ENCODE measurements at regions not wholly inside any gene's neighbourhood (a gene's known extent, or its start where the extent isn't known, plus 50 kb on each side); places are given as distances from the start of the nearest gene placed in this dataset.

GRCh38 chr13:99896369-99897075, 75.0 kb downstream of the ZIC5 start:
- no peak overlapping the region for H3K4me3 Mint-ChIP-seq (ENCODE audit: low read depth)
- DNase-seq (ENCODE audit: low spot score, unreplicated experiment): no peak
- peaks cover 2% of the 10 kb centered on the region for H3K36me3 Mint-ChIP-seq (ENCODE audit: insufficient read depth)
- H3K9me3 Mint-ChIP-seq (ENCODE audit: low read depth): no peaks in the 10 kb centered on the region
- TF ChIP-seq, protein P1, sequence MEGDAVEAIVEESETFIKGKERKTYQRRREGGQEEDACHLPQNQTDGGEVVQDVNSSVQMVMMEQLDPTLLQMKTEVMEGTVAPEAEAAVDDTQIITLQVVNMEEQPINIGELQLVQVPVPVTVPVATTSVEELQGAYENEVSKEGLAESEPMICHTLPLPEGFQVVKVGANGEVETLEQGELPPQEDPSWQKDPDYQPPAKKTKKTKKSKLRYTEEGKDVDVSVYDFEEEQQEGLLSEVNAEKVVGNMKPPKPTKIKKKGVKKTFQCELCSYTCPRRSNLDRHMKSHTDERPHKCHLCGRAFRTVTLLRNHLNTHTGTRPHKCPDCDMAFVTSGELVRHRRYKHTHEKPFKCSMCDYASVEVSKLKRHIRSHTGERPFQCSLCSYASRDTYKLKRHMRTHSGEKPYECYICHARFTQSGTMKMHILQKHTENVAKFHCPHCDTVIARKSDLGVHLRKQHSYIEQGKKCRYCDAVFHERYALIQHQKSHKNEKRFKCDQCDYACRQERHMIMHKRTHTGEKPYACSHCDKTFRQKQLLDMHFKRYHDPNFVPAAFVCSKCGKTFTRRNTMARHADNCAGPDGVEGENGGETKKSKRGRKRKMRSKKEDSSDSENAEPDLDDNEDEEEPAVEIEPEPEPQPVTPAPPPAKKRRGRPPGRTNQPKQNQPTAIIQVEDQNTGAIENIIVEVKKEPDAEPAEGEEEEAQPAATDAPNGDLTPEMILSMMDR (IDR thresholded peaks at IDR 0.05; ENCODE audit: unreplicated experiment): no peak
- H3K27me3 Mint-ChIP-seq: peaks cover 81% of the 10 kb centered on the region
- H3K4me1 Mint-ChIP-seq (ENCODE audit: low read depth): peaks cover 3% of the 10 kb centered on the region
- H3K27ac Mint-ChIP-seq: no peak overlapping the region

GRCh38 chr13:99895444-99896368, 75.9 kb downstream of the ZIC5 start:
- Mint-ChIP-seq H3K36me3 (ENCODE audit: insufficient read depth) (peaks cover 2% of the 10 kb centered on the region), H3K27ac (no peak overlapping the region), H3K27me3 (peaks cover 86% of the 10 kb centered on the region), H3K4me3 (ENCODE audit: low read depth) (peak overlapping the region; percentile 25), H3K9me3 (ENCODE audit: low read depth) (no peaks in the 10 kb centered on the region), H3K4me1 (ENCODE audit: low read depth) (peaks cover 3% of the 10 kb centered on the region)
- DNase-seq (ENCODE audit: low spot score, unreplicated experiment): no peak
- TF ChIP-seq, protein P1 (IDR thresholded peaks at IDR 0.05; ENCODE audit: unreplicated experiment): no peak

DNA sequence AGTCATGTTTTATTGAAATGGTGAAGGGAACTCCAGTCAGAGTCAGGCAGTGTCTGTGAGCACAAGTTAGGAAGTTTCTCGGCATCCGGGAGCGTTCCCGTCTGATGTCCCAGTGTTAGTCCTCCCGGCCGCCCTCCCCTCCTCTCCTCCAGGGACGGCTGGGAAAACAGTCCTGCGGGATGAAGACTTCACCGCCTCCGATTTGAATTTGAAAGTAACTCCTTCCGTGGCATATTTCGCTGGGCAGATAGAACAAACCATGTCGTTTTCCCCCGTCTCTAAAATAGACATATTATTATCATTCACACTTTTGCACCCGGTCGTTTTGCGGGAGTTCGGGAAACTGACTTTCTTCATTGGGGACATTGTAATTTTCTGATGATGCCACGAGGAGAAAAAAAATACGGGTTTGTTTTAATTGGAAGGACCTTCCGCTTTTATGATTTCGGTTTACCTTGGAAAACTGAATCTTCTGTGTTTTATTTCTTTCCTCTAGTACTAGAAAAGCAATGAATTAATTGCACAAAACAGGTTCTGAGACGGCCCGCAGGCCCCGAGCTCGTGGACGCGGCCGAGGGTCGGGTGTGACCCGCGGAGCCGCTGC, 76.6 kb downstream of the ZIC5 start:
- H3K27ac Mint-ChIP-seq: no peak overlapping the region
- H3K27me3 Mint-ChIP-seq: peaks cover 82% of the 10 kb centered on the region

DNA sequence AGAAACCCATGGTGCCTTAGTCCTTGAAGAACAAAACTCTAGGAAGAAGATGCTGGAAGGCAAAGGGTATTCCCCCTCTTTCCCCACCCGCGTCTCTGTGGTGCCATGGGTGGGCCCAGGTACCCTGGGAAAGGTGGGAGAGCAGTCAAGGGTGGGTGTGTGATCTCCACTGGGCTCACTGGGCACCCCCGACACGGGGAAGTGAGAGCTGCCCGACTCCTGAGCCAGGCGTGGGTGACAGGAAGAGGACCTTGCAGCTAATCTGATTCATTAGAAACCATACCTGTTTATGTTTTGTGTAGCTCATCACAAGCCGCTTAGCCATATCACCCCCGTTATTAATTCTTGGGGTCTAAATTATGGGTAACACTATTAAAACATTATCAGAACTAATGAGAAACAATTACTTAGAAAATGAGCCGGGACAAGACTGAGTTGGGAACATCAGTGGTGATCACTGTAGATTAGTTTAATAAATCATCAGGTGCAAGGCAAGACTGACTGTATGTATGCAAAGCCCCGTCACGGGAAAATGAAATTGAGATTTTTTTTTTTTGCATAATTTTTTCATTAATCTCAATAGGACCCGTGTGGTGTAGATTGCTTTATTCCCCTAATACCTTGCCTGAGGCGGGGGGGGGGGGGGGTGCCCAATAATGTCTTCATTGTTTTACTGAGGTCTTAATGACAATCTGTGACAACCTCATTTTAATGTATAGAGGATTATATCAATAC, 77.3 kb downstream of the ZIC5 start:
- H3K4me1 Mint-ChIP-seq (ENCODE audit: low read depth): peaks cover 3% of the 10 kb centered on the region
- TF ChIP-seq, protein P1 (IDR thresholded peaks at IDR 0.05; ENCODE audit: unreplicated experiment): no peak
- peaks cover 2% of the 10 kb centered on the region for H3K36me3 Mint-ChIP-seq (ENCODE audit: insufficient read depth)
- H3K4me3 Mint-ChIP-seq (ENCODE audit: low read depth): peak overlapping the region; percentile 53
- DNase-seq (ENCODE audit: low spot score, unreplicated experiment): no peak
- no peaks in the 10 kb centered on the region for H3K9me3 Mint-ChIP-seq (ENCODE audit: low read depth)
- H3K27me3 Mint-ChIP-seq: peaks cover 85% of the 10 kb centered on the region
- H3K27ac Mint-ChIP-seq: no peak overlapping the region

More for the DNA sequence above, 76.6 kb downstream of the ZIC5 start:
- peak overlapping the region; percentile 53 for H3K4me3 Mint-ChIP-seq (ENCODE audit: low read depth)
- no peaks in the 10 kb centered on the region for H3K9me3 Mint-ChIP-seq (ENCODE audit: low read depth)
- peaks cover 2% of the 10 kb centered on the region for H3K36me3 Mint-ChIP-seq (ENCODE audit: insufficient read depth)
- TF ChIP-seq, protein P1 (IDR thresholded peaks at IDR 0.05; ENCODE audit: unreplicated experiment): no peak
- DNase-seq (ENCODE audit: low spot score, unreplicated experiment): no peak
- H3K4me1 Mint-ChIP-seq (ENCODE audit: low read depth): peaks cover 3% of the 10 kb centered on the region
